Suppressor macrophage treated with lipopolysaccharide for 4 hours (primary cell): ENCODE measurements at regions not wholly inside any gene's neighbourhood (a gene's known extent, or its start where the extent isn't known, plus 50 kb on each side); places are given as distances from the start of the nearest gene placed in this dataset.
A peak's percentile ranks its signal among the peaks of the same experiment; 100 is the strongest.
"Not testable (repeated sequence)": the region's sequence is repeated elsewhere in the genome, so short reads cannot be mapped to it uniquely, and the experiment has no call there.

Experiments
- DNase-seq: peaks from one replicate; pipeline ENCODE4 v3.0.0-alpha.2; 2020

GRCh38 chr3:151592287-151592686 is 131.4 kb upstream of the IGSF10 start:
- no peak for DNase-seq

GRCh38 chr3:151591441-151591840 is 130.6 kb upstream of the IGSF10 start:
- DNase-seq, result no peak

- no peak for DNase-seq
Measured at GRCh38 chr3:151589311-151589710, 128.4 kb upstream of the IGSF10 start.

GRCh38 chr3:151587659-151588058 is 126.8 kb upstream of the IGSF10 start:
- DNase-seq, result not testable (repeated sequence)

- DNase-seq, result peak; percentile 42
Measured at GRCh38 chr3:151584566-151584965, 123.7 kb upstream of the IGSF10 start.

GRCh38 chr3:151581035-151581434 is 120.2 kb upstream of the IGSF10 start:
- DNase-seq, result no peak

GRCh38 chr3:151580591-151580990 is 119.7 kb upstream of the IGSF10 start:
- no peak for DNase-seq

- DNase-seq, result no peak
Measured at GRCh38 chr3:151579571-151580270, 118.9 kb upstream of the IGSF10 start.

GRCh38 chr3:151578495-151578894 is 117.6 kb upstream of the IGSF10 start:
- no peak for DNase-seq

- DNase-seq, result peak; percentile 39
Measured at GRCh38 chr3:151576511-151577137, 115.8 kb upstream of the IGSF10 start.

- DNase-seq, result no peak
Measured at GRCh38 chr3:151568184-151568583, 107.3 kb upstream of the IGSF10 start.

- DNase-seq, result no peak
Measured at GRCh38 chr3:151567477-151567876, 106.6 kb upstream of the IGSF10 start.

- DNase-seq, result no peak
Measured at GRCh38 chr3:151564261-151564660, 103.4 kb upstream of the IGSF10 start.

- no peak for DNase-seq
Measured at GRCh38 chr3:151563305-151563704, 102.4 kb upstream of the IGSF10 start.

GRCh38 chr3:151562891-151563290 is 102.0 kb upstream of the IGSF10 start:
- DNase-seq, result no peak

GRCh38 chr3:151561878-151562277 is 101.0 kb upstream of the IGSF10 start:
- DNase-seq, result no peak

- DNase-seq, result no peak
Measured at GRCh38 chr3:151560738-151561137, 99.9 kb upstream of the IGSF10 start.

GRCh38 chr3:151559736-151560135 is 98.9 kb upstream of the IGSF10 start:
- peak; percentile 10 for DNase-seq

- DNase-seq, result no peak
Measured at GRCh38 chr3:151558661-151559060, 97.8 kb upstream of the IGSF10 start.

- DNase-seq, result no peak
Measured at GRCh38 chr3:151557068-151557840, 96.4 kb upstream of the IGSF10 start.

- DNase-seq, result peak; percentile 24
Measured at GRCh38 chr3:151556596-151556995, 95.7 kb upstream of the IGSF10 start.

- DNase-seq, result no peak
Measured at GRCh38 chr3:151555523-151555922, 94.7 kb upstream of the IGSF10 start.

- DNase-seq, result peak; percentile 90
Measured at GRCh38 chr3:151553888-151554287, 93.0 kb upstream of the IGSF10 start.

GRCh38 chr3:151552589-151552988 is 91.7 kb upstream of the IGSF10 start:
- DNase-seq, result no peak
